ENCODE measurements at regions not wholly inside any gene's neighbourhood (a gene's known extent, or its start where the extent isn't known, plus 50 kb on each side); places are given as distances from the start of the nearest gene placed in this dataset.
"Not testable (repeated sequence)": the region's sequence is repeated elsewhere in the genome, so short reads cannot be mapped to it uniquely, and the experiment has no call there.

DNA sequence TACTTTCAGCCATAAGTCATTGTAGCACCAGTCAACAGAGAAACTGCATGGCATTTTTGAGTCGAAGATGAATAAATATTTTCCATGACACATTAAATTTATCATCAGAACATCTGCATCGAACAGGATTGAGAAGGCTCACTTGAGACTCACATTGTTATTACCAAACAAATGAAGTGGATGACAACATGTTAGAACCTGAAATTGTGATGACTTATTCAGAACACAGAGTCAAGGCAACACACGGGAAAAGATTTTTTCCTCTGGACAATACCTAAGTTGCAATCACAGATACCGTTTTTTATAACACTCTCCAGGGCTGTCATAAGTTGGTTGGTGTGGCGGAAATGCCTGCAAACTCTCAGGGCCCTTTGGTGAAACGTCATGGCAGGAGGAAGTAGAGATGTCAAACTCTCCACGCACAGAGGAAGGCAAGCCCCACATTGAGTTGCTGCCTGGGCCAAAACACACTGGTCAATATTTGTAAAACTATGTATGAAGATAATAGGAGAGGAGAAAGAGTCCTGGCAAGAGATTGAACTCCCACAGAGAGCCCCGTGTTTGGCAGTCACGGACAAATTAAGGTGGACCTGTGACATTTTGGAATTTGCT, 123.8 kb downstream of the PWWP3B start:
- TF ChIP-seq BCL3 (IDR thresholded peaks at IDR 0.05); CTCF (IDR thresholded peaks at IDR 0.05); POLR2A (IDR thresholded peaks at IDR 0.05; ENCODE audit: low read length); SMC3 (IDR thresholded peaks at IDR 0.05); CEBPB (IDR thresholded peaks at IDR 0.05); KDM1A (IDR thresholded peaks at IDR 0.05; ENCODE audit: low read depth); REST (IDR thresholded peaks at IDR 0.05); ZC3H11A (IDR thresholded peaks at IDR 0.05); CBX2 (IDR thresholded peaks at IDR 0.05; ENCODE audit: borderline replicate concordance, low read depth): not testable (repeated sequence)
- TF ChIP-seq, protein P1, sequence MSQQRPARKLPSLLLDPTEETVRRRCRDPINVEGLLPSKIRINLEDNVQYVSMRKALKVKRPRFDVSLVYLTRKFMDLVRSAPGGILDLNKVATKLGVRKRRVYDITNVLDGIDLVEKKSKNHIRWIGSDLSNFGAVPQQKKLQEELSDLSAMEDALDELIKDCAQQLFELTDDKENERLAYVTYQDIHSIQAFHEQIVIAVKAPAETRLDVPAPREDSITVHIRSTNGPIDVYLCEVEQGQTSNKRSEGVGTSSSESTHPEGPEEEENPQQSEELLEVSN (IDR thresholded peaks at IDR 0.05; ENCODE audit: borderline replicate concordance, low read depth), result not testable (repeated sequence)
- TF ChIP-seq, protein P2, sequence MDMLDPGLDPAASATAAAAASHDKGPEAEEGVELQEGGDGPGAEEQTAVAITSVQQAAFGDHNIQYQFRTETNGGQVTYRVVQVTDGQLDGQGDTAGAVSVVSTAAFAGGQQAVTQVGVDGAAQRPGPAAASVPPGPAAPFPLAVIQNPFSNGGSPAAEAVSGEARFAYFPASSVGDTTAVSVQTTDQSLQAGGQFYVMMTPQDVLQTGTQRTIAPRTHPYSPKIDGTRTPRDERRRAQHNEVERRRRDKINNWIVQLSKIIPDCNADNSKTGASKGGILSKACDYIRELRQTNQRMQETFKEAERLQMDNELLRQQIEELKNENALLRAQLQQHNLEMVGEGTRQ (IDR thresholded peaks at IDR 0.05), result not testable (repeated sequence)
- TF ChIP-seq, protein P3, sequence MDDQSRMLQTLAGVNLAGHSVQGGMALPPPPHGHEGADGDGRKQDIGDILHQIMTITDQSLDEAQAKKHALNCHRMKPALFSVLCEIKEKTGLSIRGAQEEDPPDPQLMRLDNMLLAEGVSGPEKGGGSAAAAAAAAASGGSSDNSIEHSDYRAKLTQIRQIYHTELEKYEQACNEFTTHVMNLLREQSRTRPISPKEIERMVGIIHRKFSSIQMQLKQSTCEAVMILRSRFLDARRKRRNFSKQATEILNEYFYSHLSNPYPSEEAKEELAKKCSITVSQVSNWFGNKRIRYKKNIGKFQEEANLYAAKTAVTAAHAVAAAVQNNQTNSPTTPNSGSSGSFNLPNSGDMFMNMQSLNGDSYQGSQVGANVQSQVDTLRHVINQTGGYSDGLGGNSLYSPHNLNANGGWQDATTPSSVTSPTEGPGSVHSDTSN (IDR thresholded peaks at IDR 0.05), result not testable (repeated sequence)
